GM10266 (cell line): ENCODE measurements at regions not wholly inside any gene's neighbourhood (a gene's known extent, or its start where the extent isn't known, plus 50 kb on each side); places are given as distances from the start of the nearest gene placed in this dataset.

Source experiments
- DNase-seq: peaks from one replicate; pipeline ENCODE4 v3.0.0; 2012; ENCODE audit errors: extremely low spot score
- TF ChIP-seq, protein P1 (sequence below): IDR thresholded peaks from 2 replicates; pipeline ENCODE4 v1.5.1; 2012; ENCODE audit warnings: mild to moderate bottlenecking, low read depth; ENCODE audit not compliant: control insufficient read depth, insufficient read depth; ENCODE audit errors: missing control alignments

DNA sequence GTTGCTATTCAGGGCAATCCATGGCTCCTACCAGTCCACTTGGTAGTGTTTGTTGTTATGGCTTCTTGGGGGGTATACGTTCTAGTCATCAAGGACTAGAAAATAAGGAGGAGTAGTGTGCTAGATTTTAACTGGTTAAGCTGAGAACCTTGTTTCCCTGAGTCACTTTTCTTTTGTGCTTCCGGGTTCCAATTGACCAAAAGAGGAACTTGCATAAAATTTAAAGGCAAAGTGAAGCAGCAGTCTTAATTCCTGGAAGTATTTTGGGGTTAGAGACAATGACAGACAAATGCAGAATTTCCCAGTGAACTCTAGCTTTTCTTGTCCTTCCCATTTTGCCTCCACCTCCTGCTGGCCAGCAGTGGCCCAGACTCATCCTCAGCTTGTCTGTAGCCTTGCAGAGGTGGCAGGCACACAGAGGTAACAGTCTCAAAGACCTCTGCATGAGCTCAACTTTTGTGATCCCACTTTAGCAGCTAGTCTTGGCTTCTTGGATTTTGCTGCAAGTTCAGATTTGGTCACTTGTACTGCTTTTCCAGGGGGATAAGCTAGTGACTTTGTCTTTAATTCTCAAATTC, 1105.8 kb upstream of the NXPH2 start:
- no peak for DNase-seq
- TF ChIP-seq, protein P1, sequence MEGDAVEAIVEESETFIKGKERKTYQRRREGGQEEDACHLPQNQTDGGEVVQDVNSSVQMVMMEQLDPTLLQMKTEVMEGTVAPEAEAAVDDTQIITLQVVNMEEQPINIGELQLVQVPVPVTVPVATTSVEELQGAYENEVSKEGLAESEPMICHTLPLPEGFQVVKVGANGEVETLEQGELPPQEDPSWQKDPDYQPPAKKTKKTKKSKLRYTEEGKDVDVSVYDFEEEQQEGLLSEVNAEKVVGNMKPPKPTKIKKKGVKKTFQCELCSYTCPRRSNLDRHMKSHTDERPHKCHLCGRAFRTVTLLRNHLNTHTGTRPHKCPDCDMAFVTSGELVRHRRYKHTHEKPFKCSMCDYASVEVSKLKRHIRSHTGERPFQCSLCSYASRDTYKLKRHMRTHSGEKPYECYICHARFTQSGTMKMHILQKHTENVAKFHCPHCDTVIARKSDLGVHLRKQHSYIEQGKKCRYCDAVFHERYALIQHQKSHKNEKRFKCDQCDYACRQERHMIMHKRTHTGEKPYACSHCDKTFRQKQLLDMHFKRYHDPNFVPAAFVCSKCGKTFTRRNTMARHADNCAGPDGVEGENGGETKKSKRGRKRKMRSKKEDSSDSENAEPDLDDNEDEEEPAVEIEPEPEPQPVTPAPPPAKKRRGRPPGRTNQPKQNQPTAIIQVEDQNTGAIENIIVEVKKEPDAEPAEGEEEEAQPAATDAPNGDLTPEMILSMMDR: no peak

DNA sequence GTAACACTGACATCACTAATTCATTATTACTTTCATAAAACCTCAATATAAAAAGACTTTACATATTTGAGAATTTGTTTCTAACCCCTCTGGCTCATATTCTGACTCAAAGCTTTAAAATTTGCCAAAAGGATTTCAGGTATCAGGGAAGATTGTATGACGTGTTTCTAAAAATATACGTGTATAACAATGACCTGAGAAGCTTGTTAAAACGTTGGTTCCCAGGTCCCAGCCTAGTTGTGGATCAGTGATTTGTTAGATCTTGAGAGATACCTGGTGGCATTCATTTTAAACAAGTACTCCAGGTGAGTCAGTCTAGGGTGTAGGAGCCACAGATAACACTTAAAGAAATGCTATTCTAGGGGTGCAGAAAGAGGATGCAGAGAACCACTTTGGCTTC, 1096.8 kb upstream of the NXPH2 start:
- TF ChIP-seq, protein P1: no peak
- DNase-seq: no peak

DNA sequence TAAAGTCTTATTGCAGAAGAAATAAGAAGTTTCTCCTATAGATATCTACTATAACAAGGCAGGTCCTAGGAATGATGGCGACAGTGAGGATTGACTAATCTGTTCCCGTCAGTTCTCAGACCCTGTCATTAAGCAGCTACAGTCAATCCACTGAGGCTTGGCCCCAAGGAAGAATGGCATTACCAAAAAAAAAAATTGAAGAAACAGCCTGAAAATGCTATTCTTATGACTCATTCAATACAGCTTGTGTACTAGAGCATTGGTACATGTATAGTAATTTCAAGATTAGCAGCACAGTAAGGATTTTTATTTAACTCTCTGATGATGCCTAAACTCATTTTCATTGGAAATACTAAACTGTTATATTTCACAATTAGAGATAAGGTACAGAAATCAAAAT, 1096.1 kb upstream of the NXPH2 start:
- no peak for DNase-seq
- TF ChIP-seq, protein P1: no peak

DNA sequence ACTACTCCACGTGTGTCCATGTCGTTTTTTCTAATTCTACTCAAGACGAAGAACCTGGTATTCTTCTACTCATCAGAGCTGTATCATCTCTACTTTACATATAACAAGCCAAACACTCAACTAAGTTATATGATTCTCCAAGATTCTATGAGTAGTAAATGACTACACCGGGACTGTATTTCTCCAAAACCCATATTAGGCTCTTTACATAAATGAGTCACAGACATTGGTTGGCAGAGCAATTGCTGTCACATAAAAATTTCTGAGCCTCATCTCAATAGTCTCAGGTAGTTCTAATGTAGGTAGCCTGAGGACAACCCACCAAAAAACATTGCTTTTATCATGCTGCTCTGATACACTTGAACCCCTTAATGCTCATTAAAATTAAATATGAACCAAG, 1092.3 kb upstream of the NXPH2 start:
- DNase-seq: no peak
- TF ChIP-seq, protein P1: no peak

DNA sequence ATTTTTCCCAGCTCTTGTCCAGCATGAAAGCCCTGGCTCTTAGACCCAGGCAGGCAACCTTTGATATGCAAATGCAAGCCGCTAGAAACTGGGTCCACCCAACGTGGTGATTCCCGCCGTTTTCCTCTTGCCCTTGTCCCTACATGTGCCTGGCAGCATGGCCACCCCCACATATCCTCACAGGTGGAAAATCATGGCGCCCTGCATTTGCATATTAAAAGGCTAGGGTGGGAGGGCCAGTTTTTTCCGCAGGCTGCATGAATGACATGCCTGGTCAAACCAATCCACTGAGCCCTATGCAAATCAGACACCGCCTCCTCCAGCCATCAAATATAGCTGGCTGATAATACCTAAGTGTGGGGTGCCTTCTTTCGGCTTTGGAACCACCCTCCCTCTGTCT, 1091.8 kb upstream of the NXPH2 start:
- DNase-seq: no peak
- TF ChIP-seq, protein P1: no peak

DNA sequence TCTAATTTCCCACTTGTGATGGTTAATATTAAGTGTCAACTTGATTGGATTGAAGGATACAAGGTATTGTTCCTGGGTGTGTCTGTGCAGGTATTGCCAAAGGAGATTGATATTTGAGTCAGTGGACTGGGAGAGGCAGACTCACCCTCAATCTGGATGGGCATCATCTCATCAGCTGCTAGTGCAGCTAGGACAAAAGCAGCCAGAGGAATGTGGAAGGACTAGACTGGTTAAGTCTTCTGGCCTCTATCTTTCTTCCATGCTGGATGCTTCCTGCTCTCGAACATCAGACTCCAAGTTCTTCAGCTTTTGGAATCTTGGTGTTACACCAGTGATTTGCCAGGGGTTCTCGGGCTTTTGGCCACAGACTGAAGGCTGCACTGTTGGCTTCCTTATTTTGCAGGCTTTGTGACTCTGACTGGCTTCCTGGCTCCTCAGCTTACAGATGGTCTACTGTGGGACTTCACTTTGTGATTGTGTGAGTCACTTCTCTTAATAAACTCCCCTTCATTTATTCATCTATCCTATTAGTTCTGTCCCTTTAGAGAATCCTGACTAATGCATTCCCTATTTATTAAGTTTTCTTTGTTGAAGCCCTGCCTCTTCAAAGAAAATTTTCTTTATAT, 1087.5 kb upstream of the NXPH2 start:
- no peak for DNase-seq
- TF ChIP-seq, protein P1: no peak

DNA sequence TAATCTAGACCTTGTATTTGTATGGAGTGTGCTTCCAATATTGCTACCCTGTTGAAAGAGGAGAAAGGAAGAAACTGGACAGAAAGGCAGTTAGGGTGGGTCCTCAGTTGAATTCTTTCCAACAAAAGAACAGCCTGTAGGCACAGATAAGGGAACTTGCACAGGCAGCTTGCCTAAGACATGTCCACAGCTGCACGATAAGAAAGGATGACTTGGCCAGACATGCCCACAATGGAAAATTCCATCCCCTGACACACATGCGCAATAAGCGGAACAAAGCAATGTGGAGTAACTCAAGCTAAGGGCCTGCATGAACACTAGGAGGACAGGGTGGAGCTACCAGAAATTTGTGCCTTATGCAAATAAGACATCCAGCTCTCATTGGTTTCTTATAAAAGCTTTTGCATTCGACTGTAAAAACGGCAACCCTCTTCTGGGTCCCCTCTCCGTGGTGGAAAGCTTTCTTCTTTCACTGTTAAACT, 1084.7 kb upstream of the NXPH2 start:
- DNase-seq: no peak
- TF ChIP-seq, protein P1: no peak
